Thoracic aorta (tissue), 2 donors: ENCODE measurements at regions not wholly inside any gene's neighbourhood (a gene's known extent, or its start where the extent isn't known, plus 50 kb on each side); places are given as distances from the start of the nearest gene placed in this dataset.

Source experiments
- ATAC-seq: fragments of 150-250 bp; one replicate; pipeline ENCODE4 v1.8.0; 2017; ENCODE audit warnings: low read depth; ENCODE audit not compliant: insufficient number of reproducible peaks, low FRiP score
- DNase-seq: peaks from one replicate; pipeline ENCODE4 v3.0.0-alpha.2; 2020; ENCODE audit warnings: low spot score
- H3K27ac ChIP-seq, 2 donors: fragments of 200-600 bp; sonication (generic); 1 replicate in 1 of 2; 2 replicates in 1 of 2; pipeline ENCODE4 v1.5.1; 2016; ENCODE audit warnings: mild to moderate bottlenecking in 2 of 2, moderate library complexity in 2 of 2
- H3K27me3 ChIP-seq: fragments of 200-600 bp; sonication (generic); replicated peaks from 2 replicates; pipeline ENCODE4 v1.6.0; 2016; ENCODE audit warnings: mild to moderate bottlenecking; ENCODE audit not compliant: insufficient read depth
- H3K36me3 ChIP-seq: fragments of 200-600 bp; sonication (generic); one replicate; pipeline ENCODE4 v1.5.1; 2016
- H3K4me1 ChIP-seq, 2 donors: fragments of 200-600 bp; sonication (generic); 1 replicate in 1 of 2; 2 replicates in 1 of 2; pipeline versions ENCODE4 v1.5.1 to v1.6.0; 2016; ENCODE audit warnings: low read depth in 2 of 2, mild to moderate bottlenecking in 1 of 2; ENCODE audit not compliant: control insufficient read depth in 1 of 2
- H3K4me3 ChIP-seq: fragments of 200-600 bp; sonication (generic); 2 replicates; pipeline ENCODE4 v1.5.1; 2016; ENCODE audit warnings: mild to moderate bottlenecking
- H3K9me3 ChIP-seq: fragments of 200-600 bp; sonication (generic); 2 replicates; pipeline ENCODE4 v1.5.1; 2016
- TF ChIP-seq, protein P1 (sequence below): fragments of 200-600 bp; sonication (generic); IDR thresholded peaks from one replicate; pipeline ENCODE4 v1.5.1; 2019; ENCODE audit warnings: antibody characterized with exemption

DNA sequence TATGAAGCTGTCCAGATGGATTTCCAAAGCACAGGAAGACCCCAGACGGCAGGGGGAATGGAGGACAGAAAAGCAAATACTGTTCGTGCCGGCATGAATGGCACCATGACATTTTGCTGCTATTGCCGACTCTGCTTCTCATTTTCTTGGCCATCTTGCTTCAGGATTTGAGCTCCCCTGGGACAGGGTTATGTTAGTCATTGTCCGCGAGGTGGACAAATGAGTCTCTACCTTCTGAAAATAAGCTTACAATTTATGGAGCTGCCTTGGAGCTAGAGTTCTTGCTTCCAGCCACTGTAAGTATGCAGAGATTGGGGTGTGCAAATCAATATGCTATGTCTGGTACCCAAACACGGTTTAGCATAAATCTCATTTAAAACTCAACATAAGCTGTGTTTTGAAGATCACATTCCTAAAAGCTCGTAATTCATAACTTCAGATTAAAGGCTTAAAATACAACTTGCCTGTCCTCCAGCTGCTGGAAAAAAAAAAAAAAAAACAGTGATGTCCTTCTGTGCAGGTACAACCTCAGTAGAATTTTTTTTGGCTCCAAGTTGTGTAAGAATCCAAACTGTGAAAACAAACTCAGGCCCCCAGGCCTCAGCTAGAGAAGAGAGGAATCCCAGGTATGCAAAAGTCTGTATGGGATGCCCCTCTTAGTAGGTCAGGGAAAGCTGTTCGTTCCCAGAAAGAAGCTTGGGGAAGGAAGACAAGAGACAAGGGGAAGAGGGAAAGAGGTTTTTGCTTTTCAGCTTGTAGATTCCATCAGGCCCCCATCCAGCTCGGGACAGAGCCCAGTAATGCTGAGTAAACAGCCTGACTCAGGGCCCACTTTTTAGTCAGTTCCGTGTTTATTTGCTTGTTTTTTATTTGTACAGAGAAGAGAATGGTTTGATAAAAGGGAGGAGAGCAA lies 184.2 kb upstream of the FOXA2 start:
- TF ChIP-seq, protein P1, sequence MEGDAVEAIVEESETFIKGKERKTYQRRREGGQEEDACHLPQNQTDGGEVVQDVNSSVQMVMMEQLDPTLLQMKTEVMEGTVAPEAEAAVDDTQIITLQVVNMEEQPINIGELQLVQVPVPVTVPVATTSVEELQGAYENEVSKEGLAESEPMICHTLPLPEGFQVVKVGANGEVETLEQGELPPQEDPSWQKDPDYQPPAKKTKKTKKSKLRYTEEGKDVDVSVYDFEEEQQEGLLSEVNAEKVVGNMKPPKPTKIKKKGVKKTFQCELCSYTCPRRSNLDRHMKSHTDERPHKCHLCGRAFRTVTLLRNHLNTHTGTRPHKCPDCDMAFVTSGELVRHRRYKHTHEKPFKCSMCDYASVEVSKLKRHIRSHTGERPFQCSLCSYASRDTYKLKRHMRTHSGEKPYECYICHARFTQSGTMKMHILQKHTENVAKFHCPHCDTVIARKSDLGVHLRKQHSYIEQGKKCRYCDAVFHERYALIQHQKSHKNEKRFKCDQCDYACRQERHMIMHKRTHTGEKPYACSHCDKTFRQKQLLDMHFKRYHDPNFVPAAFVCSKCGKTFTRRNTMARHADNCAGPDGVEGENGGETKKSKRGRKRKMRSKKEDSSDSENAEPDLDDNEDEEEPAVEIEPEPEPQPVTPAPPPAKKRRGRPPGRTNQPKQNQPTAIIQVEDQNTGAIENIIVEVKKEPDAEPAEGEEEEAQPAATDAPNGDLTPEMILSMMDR = no peak
- Histone ChIP-seq H3K27ac (no peak overlapping the region), H3K4me3 (no peak overlapping the region), H3K9me3 (no peaks in the 10 kb centered on the region), H3K36me3 (no peaks in the 10 kb centered on the region), H3K27me3 (no peaks in the 10 kb centered on the region), H3K4me1 (peaks cover 0 to 15% of the 10 kb centered on the region in 2 donors)
- ATAC-seq (no peak), DNase-seq (no peak)

DNA sequence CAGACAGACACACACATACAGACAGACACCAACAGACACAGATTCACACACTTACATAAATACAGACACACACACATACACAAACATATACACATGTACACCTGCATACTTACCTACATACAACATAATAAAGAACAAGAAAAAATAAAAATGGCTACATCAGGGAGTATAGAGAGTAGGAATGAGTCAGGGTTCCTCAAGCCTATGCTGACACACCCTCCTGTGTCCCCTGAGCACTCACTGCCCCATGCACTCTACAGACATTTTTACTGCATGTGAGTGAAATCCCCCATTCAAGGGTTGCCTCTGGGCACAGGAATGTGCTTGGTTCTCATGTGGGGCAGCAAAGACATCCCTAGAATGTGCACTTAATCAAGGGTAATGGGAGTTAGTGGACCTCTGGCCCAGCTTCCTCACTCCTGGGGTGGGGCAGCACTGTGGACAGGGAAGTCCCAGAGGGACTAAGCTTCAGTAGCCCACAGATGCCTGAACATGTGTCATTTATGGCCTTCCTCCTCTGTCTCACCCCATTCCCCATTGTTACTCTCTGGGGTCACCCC lies 185.9 kb upstream of the FOXA2 start:
- Histone ChIP-seq H3K4me3 (no peak overlapping the region), H3K9me3 (no peaks in the 10 kb centered on the region), H3K36me3 (no peaks in the 10 kb centered on the region), H3K27me3 (no peaks in the 10 kb centered on the region), H3K27ac (no peak overlapping the region), H3K4me1 (no peaks in the 10 kb centered on the region)
- no peak for ATAC-seq
- TF ChIP-seq, protein P1 = no peak
- DNase-seq = no peak

DNA sequence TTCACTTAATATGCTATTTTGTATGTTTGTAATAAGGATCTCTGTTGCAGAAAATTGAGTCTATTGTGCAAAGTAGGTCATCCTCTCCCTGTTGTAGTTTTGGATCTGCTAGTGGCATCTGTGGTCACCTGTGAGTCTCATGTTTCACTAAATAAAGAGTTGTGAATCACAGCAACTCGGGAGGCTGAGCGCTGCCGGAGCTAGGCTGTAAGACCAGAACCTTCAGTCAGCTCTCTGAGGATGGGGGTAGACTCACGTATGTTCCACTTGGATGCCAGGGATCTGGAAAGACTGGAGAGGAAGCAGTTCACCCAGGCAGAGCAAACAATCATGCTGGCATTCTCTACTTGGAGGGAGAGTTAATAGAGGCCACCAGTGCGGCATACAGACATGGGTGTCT lies 187.3 kb upstream of the FOXA2 start:
- H3K36me3 ChIP-seq = no peaks in the 10 kb centered on the region
- no peaks in the 10 kb centered on the region for H3K27me3 ChIP-seq
- H3K4me1 ChIP-seq = no peaks in the 10 kb centered on the region
- TF ChIP-seq, protein P1 = no peak
- DNase-seq (no peak), ATAC-seq (no peak)
- H3K4me3 ChIP-seq = no peak overlapping the region
- H3K27ac ChIP-seq = no peak overlapping the region
- H3K9me3 ChIP-seq = no peaks in the 10 kb centered on the region

DNA sequence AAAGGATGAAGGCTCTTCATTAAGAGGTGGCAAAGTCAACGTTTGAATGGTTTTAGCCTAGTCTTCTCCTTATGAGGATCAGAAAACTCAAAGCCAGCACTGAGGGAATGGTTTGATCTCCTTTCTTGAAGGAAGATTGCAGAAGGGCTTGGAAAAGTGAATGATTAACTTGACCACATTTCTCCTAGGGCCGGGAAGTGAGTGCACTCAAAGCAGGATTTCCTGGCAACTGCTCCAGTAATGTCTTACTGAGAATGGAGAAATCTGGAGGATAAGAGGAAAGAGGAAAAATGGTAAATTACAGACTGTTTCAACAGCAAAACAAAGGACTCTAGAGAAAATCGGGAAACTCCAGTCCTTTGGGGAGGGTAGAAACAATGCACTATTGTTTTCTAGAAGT lies 189.0 kb upstream of the FOXA2 start:
- ATAC-seq = no peak
- DNase-seq = no peak
- Histone ChIP-seq H3K4me1 (no peaks in the 10 kb centered on the region), H3K27me3 (no peaks in the 10 kb centered on the region), H3K36me3 (no peaks in the 10 kb centered on the region), H3K9me3 (no peaks in the 10 kb centered on the region), H3K4me3 (no peak overlapping the region), H3K27ac (no peak overlapping the region)
- TF ChIP-seq, protein P1 = no peak

DNA sequence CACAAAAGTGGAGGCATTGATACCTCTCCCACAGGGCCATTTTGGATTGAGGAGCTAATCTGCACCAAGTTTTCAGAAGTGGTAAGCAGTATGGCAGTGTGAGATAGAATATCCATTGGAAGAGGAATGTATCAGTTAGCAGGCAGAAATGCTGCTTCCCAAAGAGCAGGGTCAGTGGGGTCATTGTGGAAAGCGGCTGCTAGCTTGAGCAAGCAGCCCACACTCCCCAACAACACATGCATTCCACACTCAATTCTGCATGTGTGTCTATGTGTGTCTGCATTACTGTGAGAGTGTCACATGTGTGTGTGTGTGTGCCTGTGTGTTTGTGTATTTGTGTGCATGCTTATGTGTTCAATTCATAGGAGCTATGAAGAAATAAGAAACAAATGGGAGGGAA lies 190.9 kb upstream of the FOXA2 start:
- Histone ChIP-seq H3K27me3 (no peaks in the 10 kb centered on the region), H3K27ac (no peak overlapping the region), H3K9me3 (no peaks in the 10 kb centered on the region), H3K4me1 (no peaks in the 10 kb centered on the region), H3K36me3 (no peaks in the 10 kb centered on the region), H3K4me3 (no peak overlapping the region)
- TF ChIP-seq, protein P1 = no peak
- no peak for ATAC-seq
- DNase-seq = no peak
